HG03045 (cell line): ENCODE measurements at regions not wholly inside any gene's neighbourhood (a gene's known extent, or its start where the extent isn't known, plus 50 kb on each side); places are given as distances from the start of the nearest gene placed in this dataset.

Experiments used
- ATAC-seq: cut with Tn5 transposase; IDR thresholded peaks from one replicate; pipeline ENCODE4 v1.9.1; 2021; ENCODE audit warnings: mild to moderate bottlenecking, moderate library complexity; ENCODE audit not compliant: unreplicated experiment

DNA sequence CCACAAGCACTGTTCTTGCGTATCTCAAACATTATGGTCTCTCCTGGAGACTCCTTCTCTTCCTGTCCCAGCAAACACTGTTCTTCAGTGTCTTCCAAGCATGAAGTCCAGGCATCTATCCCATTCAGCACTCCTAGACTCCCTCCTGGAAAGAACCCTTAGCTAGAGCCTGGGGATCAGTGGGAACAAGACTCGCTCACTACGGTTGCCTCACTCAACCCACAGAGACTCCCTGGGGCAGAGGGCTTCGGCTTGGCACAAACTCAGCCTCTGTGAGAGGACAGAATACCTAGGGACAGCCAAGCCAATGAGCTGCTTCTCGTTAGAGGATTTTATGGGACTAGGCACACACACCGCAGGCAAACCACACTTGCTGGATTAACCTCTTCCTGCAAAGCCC is 86.5 kb upstream of the IPO9 start:
- ATAC-seq: no peak

DNA sequence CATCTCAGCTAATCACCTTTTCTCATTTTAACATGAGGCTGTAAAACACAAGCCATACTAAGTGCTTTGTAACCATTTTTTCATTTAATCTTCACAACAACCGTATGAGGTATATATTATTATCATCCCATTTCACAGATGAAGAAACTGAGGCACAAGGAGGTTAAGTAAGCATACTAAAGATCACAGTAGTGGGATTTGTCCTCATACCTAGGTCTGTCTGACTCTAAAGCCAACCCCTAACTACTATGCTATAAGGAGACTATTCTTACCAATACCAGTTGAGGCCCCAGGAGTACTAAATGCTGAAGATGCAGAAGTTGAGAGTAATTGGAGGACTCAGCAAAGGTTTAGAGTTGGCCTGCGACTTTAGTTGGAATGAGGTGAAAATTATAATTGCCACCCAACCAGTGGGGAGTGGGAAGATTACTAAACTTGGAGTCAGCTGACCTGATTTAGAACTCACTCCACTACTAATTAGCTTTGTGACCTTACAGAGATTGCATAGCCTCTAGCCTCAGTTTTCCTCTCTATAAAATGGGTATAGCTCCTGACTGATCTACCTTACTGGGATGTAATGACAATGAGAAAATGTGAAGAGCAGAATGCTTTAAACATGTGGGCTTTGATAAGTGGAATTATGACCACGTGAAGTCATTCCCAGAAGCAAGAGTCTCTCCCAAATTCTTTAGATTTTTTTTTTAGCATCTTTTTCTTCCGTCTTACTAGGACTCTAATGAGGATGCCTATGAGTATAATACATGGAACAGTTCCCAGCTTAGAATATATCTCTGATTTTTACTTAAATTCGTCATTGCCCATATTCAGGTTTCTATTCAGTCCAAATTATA is 85.8 kb upstream of the IPO9 start:
- ATAC-seq: no peak

DNA sequence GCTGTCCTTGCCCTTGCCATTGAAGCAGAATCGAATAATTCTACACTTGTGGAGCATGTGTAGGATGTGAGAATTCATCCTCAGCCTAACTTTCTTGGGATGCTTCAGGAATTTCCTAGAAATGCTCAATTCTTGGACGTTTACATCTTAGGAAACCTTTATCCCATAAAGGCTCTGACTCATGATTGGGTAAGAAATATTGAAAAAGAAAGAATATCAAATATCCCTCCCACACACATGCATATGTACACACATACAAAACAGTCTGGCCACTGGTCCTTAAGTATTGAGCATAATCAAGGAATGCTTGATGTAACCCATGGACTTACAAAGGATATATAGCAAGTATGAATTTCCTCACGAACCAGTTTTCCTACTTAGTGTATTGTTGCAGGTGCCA is 83.9 kb upstream of the IPO9 start:
- no peak for ATAC-seq

DNA sequence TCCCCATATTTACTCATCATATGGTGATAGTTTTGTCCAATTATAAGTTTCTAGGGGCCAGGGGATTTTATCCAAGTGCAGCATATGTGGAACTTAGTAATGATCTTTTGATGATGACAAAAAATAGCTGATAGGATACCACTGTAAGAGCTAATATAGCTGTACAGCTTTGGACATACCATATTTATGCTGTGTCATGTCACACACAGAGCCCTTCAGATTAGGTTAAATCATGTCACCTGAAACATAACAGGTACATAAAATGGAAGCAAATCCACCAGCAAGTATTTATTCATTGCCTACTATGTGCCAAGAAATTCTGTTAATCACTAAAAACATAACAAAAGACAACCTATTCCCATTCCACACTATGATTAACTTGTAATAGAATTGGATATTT is 82.8 kb upstream of the IPO9 start:
- no peak for ATAC-seq

GRCh38 chr1:201747261-201747660 is 81.7 kb upstream of the IPO9 start:
- no peak for ATAC-seq

- ATAC-seq: no peak
Measured at GRCh38 chr1:201748335-201748734, 80.6 kb upstream of the IPO9 start.

- ATAC-seq: no peak
Measured at GRCh38 chr1:201749059-201749690, 79.8 kb upstream of the IPO9 start.

GRCh38 chr1:201750120-201750519 is 78.8 kb upstream of the IPO9 start:
- no peak for ATAC-seq

GRCh38 chr1:201750934-201751333 is 78.0 kb upstream of the IPO9 start:
- no peak for ATAC-seq

DNA sequence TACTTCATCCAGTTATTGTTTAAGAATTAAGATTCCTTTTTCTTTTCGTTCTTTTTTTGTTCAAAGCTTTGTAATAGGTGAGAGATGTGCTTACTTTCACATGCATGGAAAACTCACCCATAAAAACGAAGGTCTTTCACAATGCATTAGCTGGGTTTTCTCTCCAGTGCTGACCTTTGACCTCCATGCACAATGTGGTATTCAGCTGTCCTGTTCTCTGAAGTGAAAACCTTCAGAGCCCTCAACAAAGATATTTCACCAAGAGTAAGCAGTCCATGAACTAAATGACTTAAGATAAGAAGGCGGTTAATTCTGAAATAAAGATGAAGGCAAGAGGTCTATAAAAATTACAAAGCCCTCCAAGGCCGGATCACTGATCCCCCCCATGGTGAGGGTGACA is 77.1 kb upstream of the IPO9 start:
- no peak for ATAC-seq

DNA sequence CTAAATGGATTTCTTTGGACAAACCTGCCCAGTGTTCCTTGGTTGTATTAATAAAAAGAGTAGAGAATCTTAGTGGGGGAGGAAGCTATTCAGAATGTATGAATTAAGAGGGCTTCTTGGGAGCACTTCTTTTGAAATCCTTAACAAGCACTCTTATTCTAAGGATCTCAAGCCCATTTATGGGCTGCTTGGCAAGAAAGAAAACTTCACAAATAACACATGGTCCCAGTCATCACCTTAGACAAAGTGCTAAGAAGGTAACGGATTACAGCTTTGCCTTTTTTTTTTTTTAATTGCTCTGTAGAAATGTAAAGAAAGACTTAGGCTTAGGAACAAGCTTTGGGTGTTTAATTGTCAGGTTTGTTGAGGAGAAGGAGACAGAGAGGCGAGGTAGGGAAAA is 76.6 kb upstream of the IPO9 start:
- ATAC-seq: no peak

DNA sequence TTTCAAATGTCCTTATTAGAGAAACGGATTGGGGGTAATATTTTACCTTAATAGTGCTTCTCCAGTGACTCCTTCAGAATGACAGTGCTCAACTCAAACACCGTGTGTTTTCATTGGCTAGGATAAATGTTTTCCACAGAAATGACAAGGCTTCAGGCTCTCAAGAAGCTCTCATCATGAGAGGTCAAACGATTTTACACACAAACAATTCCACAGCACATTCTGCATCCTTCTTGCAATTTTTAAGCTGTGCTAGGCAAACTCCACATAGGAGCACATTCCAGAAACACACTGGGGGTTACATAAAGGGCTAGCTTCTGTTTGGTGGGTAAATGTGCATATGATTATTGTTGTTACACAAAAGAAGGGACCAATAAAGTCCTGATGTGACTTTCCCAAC is 75.5 kb upstream of the IPO9 start:
- ATAC-seq: no peak

DNA sequence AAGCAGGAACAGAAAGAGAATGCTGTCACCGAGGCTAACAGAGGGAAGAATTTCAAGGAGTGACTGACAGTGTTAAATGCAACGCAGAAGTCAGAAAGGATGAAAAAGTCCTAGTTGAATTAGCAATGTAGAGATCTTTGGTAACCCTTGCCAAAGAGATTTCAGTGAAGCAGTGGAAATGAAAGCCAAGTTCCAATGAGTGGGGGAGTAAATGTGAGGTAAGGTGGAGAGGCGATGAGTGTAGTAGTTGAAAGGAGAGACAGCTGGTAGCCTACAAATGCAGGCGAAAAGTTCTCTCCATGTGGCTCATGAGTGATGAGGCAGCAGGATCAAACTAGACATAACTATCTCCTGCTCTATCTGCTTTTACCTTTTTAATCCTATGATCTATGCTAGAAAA is 74.6 kb upstream of the IPO9 start:
- ATAC-seq: no peak

- no peak for ATAC-seq
Measured at GRCh38 chr1:201755200-201755599, 73.8 kb upstream of the IPO9 start.

- ATAC-seq: no peak
Measured at GRCh38 chr1:201756406-201756805, 72.6 kb upstream of the IPO9 start.

DNA sequence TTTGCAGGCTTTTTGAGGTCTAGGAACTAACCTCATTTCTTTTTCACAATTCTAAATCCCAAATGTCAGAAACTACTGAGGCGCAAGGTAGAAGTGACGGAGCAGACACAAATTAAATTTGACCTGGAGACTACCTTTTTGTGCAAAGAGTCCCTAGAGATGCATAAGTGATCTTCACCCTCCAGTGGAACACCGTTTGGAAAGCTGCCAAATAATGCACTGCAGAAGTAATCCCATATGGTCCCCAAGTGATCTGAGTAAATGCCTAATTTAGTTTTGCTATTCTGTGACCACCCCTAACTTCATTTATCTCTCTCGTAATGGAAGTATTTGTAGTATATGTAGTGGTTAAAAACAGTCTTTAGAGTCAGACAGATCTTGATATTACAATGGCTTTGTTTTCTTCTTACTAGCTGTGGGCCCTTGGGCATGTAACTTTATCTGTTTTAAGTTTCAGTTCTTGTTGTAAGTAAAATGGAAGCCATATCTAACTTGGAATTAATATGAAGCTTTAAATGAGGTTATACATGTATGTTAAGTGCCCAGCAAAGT is 70.4 kb upstream of the IPO9 start:
- ATAC-seq: no peak

DNA sequence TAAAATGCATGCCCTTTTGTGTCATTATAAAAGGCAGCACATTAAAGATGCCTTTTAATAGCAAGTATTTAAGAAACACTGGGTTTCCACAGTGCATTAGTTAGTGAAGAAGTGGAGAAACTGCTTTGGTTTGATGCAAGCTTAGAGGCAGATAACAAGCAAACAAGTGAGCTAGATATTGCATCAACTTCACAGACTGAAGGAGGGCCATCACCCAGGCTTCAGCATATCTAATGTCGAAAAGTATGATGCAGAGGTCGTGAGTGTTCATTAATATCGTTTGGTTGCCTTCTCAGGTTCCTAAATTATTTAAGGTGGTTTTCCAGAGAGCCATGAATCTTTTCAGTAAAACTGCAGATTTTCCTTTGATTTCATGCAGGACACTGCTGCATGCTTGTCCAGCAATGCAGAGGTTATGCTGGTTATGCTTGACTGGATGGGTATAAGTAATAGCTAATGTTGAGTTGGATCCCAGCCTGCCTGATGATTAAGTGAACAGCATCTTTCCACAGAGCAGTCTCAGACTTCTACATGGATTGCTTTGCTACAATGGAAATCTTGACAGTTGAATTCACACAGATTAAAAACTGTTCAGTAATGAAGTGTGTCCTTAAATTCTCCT is 69.7 kb upstream of the IPO9 start:
- no peak for ATAC-seq

DNA sequence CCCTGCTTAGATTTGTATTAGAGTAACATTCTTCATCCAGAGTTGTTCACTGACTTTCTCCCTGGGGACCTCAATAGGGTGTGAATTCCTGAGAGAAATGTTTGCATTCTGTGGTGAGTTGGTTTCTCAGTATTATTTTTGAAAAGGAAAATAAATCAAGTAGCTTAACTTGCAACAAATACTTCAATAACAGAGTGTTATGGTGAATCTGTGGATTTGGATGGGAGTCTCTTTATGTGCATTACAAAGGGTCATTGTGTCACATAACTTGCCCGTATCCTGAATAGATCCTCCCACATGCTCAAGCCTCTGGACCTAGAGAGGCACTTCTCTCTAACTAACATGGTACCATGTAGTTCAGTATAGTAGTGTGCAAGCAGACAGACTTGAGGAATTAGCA is 68.4 kb upstream of the IPO9 start:
- no peak for ATAC-seq

DNA sequence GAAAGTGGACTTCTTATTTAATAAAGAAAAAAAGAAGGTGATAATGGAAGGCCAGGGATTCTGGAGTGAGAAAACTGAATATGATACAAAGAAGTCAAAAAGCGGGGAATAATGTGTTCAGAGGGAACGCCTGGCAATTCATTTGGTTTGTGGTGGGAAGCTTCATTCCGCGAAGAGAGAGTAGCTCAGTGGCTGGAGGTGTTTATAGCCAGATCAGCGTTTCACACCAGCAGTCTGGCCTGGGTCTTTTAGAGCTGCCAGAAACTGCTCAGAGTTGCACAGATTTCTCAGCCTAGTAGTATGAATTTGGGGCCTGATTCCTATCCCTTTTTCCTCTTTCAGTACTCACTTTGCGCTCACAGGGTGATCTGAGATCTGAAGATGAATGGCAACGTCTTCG is 67.8 kb upstream of the IPO9 start:
- no peak for ATAC-seq

GRCh38 chr1:201761871-201762270 is 67.1 kb upstream of the IPO9 start:
- no peak for ATAC-seq

DNA sequence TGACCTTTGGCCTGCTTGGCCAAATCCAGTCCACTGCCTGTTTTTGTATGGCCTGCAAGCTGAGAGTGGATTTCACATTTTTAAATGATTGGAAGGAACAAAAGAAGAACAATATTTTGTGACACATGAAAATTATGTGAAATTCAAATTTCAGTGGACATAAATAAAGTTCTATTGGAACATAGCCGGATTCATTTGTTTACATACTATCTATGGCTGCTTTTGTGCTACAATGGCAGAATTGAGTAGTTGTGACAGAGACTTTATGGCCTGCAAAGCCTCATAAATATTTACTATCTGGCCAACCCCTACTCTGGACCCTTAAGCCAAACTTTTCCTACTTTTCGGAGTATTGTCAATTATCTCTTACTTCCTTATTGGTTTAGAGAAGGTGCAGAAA is 66.6 kb upstream of the IPO9 start:
- ATAC-seq: no peak
